Endothelial cell of umbilical vein (primary cell): ENCODE measurements at regions not wholly inside any gene's neighbourhood (a gene's known extent, or its start where the extent isn't known, plus 50 kb on each side); places are given as distances from the start of the nearest gene placed in this dataset.

Experiments used
- FOS ChIP-seq: IDR thresholded peaks from 2 replicates; pipeline ENCODE4 v1.6.1; 2011; ENCODE audit warnings: mild to moderate bottlenecking, low read length, moderate library complexity, borderline replicate concordance; ENCODE audit not compliant: insufficient read depth
- POLR2A ChIP-seq: IDR thresholded peaks from 2 replicates; pipeline ENCODE4 v1.6.1; 2012; ENCODE audit warnings: low read depth, mild to moderate bottlenecking, control low read depth, low read length
- TF ChIP-seq, protein P1 (sequence below), 2 donors: IDR thresholded peaks; 1 replicate in 1 of 2; 2 replicates in 1 of 2; pipeline ENCODE4 v1.5.1; 2011; ENCODE audit warnings: low read length in 2 of 2, mild to moderate bottlenecking in 2 of 2, moderate library complexity in 2 of 2, control low read depth in 1 of 2, inconsistent platforms in 1 of 2, low read depth in 1 of 2; ENCODE audit not compliant: insufficient read depth in 1 of 2; ENCODE audit errors: extremely low read depth in 1 of 2

GRCh38 chr2:106026271-106027190 lies 167.6 kb downstream of the UXS1 start:
- TF ChIP-seq, protein P1, sequence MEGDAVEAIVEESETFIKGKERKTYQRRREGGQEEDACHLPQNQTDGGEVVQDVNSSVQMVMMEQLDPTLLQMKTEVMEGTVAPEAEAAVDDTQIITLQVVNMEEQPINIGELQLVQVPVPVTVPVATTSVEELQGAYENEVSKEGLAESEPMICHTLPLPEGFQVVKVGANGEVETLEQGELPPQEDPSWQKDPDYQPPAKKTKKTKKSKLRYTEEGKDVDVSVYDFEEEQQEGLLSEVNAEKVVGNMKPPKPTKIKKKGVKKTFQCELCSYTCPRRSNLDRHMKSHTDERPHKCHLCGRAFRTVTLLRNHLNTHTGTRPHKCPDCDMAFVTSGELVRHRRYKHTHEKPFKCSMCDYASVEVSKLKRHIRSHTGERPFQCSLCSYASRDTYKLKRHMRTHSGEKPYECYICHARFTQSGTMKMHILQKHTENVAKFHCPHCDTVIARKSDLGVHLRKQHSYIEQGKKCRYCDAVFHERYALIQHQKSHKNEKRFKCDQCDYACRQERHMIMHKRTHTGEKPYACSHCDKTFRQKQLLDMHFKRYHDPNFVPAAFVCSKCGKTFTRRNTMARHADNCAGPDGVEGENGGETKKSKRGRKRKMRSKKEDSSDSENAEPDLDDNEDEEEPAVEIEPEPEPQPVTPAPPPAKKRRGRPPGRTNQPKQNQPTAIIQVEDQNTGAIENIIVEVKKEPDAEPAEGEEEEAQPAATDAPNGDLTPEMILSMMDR (IDR thresholded peaks at IDR 0.05; ENCODE audit: extremely low read depth in 1 of 2, insufficient read depth in 1 of 2, low read depth in 1 of 2, low read length in 2 of 2), result no peak
- TF ChIP-seq FOS (no peak), POLR2A (no peak)
